CD14-positive monocyte (primary cell): ENCODE measurements at regions not wholly inside any gene's neighbourhood (a gene's known extent, or its start where the extent isn't known, plus 50 kb on each side); places are given as distances from the start of the nearest gene placed in this dataset.

Source experiments
- DNase-seq, 3 donors: peaks; one replicate each; pipeline ENCODE4 v3.0.0-alpha.2; 2011 to 2022
- H2AFZ ChIP-seq: 2 replicates; pipeline ENCODE4 v1.6.0; 2012; ENCODE audit warnings: mild to moderate bottlenecking, low read depth, low read length, inconsistent platforms; ENCODE audit not compliant: insufficient read depth, poor library complexity, severe bottlenecking
- H3K27ac ChIP-seq, 2 donors: 1 replicate in 1 of 2; 2 replicates in 1 of 2; pipeline ENCODE4 v1.5.1; 2012 to 2013; ENCODE audit warnings: low read length in 2 of 2, control low read depth in 1 of 2, inconsistent platforms in 1 of 2, low read depth in 1 of 2, mild to moderate bottlenecking in 1 of 2
- H3K27me3 ChIP-seq, 2 donors: one replicate each; pipeline versions ENCODE4 v1.6.0 to v1.6.1; 2011 to 2013; ENCODE audit warnings: low read length in 2 of 2; ENCODE audit not compliant: control insufficient read depth in 2 of 2, insufficient read depth in 2 of 2
- H3K36me3 ChIP-seq, 2 donors: replicated peaks in 1 of 2; 1 replicate in 1 of 2; 2 replicates in 1 of 2; pipeline versions ENCODE4 v1.5.1 to v1.6.1; 2012 to 2013; ENCODE audit warnings: low read length in 2 of 2, control low read depth in 1 of 2, inconsistent platforms in 1 of 2, mild to moderate bottlenecking in 1 of 2; ENCODE audit not compliant: insufficient read depth in 2 of 2, control insufficient read depth in 1 of 2
- H3K4me1 ChIP-seq, 2 donors: 1 replicate in 1 of 2; 2 replicates in 1 of 2; pipeline versions ENCODE4 v1.5.1 to v1.6.1; 2012 to 2013; ENCODE audit warnings: low read length in 2 of 2, control low read depth in 1 of 2, inconsistent platforms in 1 of 2, mild to moderate bottlenecking in 1 of 2, moderate library complexity in 1 of 2; ENCODE audit not compliant: insufficient read depth in 2 of 2, control insufficient read depth in 1 of 2
- H3K4me2 ChIP-seq: replicated peaks from 2 replicates; pipeline ENCODE3; 2012; ENCODE audit warnings: low read length, moderate library complexity, mild to moderate bottlenecking; ENCODE audit not compliant: poor library complexity, severe bottlenecking; ENCODE audit errors: extremely low read depth
- H3K4me3 ChIP-seq, 3 experiments: fragments of 200-600 bp in 1 of 3; sonication (generic) in 1 of 3; replicated peaks in 1 of 3; 1 replicate in 2 of 3; 2 replicates in 1 of 3; pipeline ENCODE4 v1.5.1; 2011 to 2013; ENCODE audit warnings: low read length in 3 of 3, mild to moderate bottlenecking in 3 of 3, control low read depth in 2 of 3, low read depth in 2 of 3, inconsistent platforms in 1 of 3, moderate library complexity in 1 of 3
- H3K79me2 ChIP-seq: 2 replicates; pipeline ENCODE4 v1.6.0; 2012; ENCODE audit warnings: mild to moderate bottlenecking, control low read depth, inconsistent platforms, low read length, moderate library complexity; ENCODE audit not compliant: insufficient read depth
- H3K9ac ChIP-seq: 2 replicates; pipeline ENCODE4 v1.6.0; 2017; ENCODE audit warnings: low read length, mild to moderate bottlenecking; ENCODE audit not compliant: insufficient read depth, poor library complexity, severe bottlenecking
- H3K9me3 ChIP-seq, 2 donors: replicated peaks in 1 of 2; 1 replicate in 1 of 2; 2 replicates in 1 of 2; pipeline versions ENCODE4 v1.5.1 to v1.6.1; 2012 to 2013; ENCODE audit warnings: low read length in 2 of 2, control low read depth in 1 of 2; ENCODE audit not compliant: control insufficient read depth in 1 of 2, insufficient read depth in 1 of 2
- H4K20me1 ChIP-seq: 2 replicates; pipeline ENCODE4 v1.6.0; 2012; ENCODE audit warnings: mild to moderate bottlenecking, low read length, control low read depth, moderate library complexity; ENCODE audit not compliant: insufficient read depth
- H3K27ac Mint-ChIP-seq, 7 donors: one replicate each; pipeline ENCODE4 v1.8.0; 2020; ENCODE audit warnings: mild to moderate bottlenecking in 7 of 7, mixed read lengths in 7 of 7, moderate library complexity in 6 of 7, inconsistent platforms in 2 of 7
- H3K27me3 Mint-ChIP-seq, 3 donors: one replicate each; pipeline ENCODE4 v1.8.0; 2021 to 2022; ENCODE audit warnings: low read depth in 3 of 3, mild to moderate bottlenecking in 3 of 3, mixed read lengths in 3 of 3, moderate library complexity in 3 of 3, inconsistent platforms in 1 of 3
- H3K36me3 Mint-ChIP-seq, 2 donors: one replicate each; pipeline ENCODE4 v1.8.0; 2020; ENCODE audit warnings: mixed read lengths in 2 of 2, inconsistent platforms in 1 of 2, mild to moderate bottlenecking in 1 of 2
- H3K4me1 Mint-ChIP-seq: one replicate; pipeline ENCODE4 v1.8.0; 2020; ENCODE audit warnings: mild to moderate bottlenecking, mixed read lengths
- H3K4me3 Mint-ChIP-seq, 2 donors: one replicate each; pipeline ENCODE4 v1.8.0; 2020; ENCODE audit warnings: mild to moderate bottlenecking in 2 of 2, mixed read lengths in 2 of 2, moderate library complexity in 1 of 2
- H3K9me3 Mint-ChIP-seq, 7 donors: one replicate each; pipeline ENCODE4 v1.8.0; 2020 to 2022; ENCODE audit warnings: mixed read lengths in 7 of 7, mild to moderate bottlenecking in 6 of 7, moderate library complexity in 6 of 7, inconsistent platforms in 2 of 7
- CTCF ChIP-seq: fragments of 200-600 bp; IDR thresholded peaks from one replicate; pipeline ENCODE4 v1.8.0; 2022; ENCODE audit warnings: antibody characterized with exemption, mild to moderate bottlenecking
- WGBS: methylation state at CpG from one replicate; pipeline ENCODE4 v1.1.5; 2013; ENCODE audit warnings: missing lambda C conversion rate; ENCODE audit not compliant: insufficient coverage; 5-methylcytosine and 5-hydroxymethylcytosine counted together
- intact Hi-C, 2 donors: fragments of 100-400 bp; cut with micrococcal nuclease; formaldehyde crosslinking; loops; one replicate each; pipeline versions ENCODE4 v1.15.0 to v1.15.1; 2023

GRCh38 chr5:12679731-12680130 is 775.5 kb upstream of the CTNND2 start:
- H3K4me3 ChIP-seq, result no peak overlapping the region
- H3K4me1 ChIP-seq, result no peaks in the 10 kb centered on the region
- H3K36me3 Mint-ChIP-seq, result no peaks in the 10 kb centered on the region
- H3K9me3 ChIP-seq, result peaks cover 3 to 5% of the 10 kb centered on the region in 2 donors
- intact Hi-C loops, result no loop called here
- no peaks in the 10 kb centered on the region for H3K4me1 Mint-ChIP-seq
- no peaks in the 10 kb centered on the region for H3K36me3 ChIP-seq
- no peak overlapping the region for H3K27ac Mint-ChIP-seq
- no peak overlapping the region for H3K4me3 Mint-ChIP-seq
- no peak overlapping the region for H2AFZ ChIP-seq
- no peaks in the 10 kb centered on the region for H3K27me3 ChIP-seq
- H3K9me3 Mint-ChIP-seq, result peaks cover 0 to 4% (median 1%) of the 10 kb centered on the region in 7 donors
- no peaks in the 10 kb centered on the region for H4K20me1 ChIP-seq
- no peak overlapping the region for H3K4me2 ChIP-seq
- H3K79me2 ChIP-seq, result no peaks in the 10 kb centered on the region
- H3K9ac ChIP-seq, result no peak overlapping the region
- DNase-seq, result no peak
- no peak for TF ChIP-seq CTCF
- no peak overlapping the region for H3K27ac ChIP-seq
- H3K27me3 Mint-ChIP-seq, result no peaks in the 10 kb centered on the region

DNA sequence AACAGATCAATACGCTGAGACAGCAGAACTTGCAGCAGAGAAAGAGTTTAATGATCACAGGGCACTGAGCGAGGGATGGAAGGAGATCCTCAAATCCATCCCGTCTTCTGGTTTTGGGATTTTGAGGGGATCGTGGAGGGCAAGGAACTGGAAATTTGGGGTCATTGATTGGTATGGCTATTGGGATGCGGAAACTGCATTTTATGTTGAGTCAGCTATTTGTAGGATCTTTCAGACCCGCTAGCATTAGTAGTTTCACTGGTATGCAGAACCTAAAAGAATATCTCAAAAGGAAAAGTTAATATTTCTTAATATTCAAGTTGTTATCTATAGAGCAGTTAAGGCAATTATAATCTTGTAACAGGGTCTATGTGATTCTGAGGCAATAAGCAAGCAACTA is 771.7 kb upstream of the CTNND2 start:
- Mint-ChIP-seq H3K4me1 (no peaks in the 10 kb centered on the region), H3K9me3 (peaks cover 5 to 19% (median 12%) of the 10 kb centered on the region in 7 donors), H3K4me3 (no peak overlapping the region), H3K27ac (no peak overlapping the region), H3K27me3 (no peaks in the 10 kb centered on the region), H3K36me3 (no peaks in the 10 kb centered on the region)
- no peaks in the 10 kb centered on the region for H3K36me3 ChIP-seq
- no peaks in the 10 kb centered on the region for H4K20me1 ChIP-seq
- TF ChIP-seq CTCF, result no peak
- no peak overlapping the region for H3K27ac ChIP-seq
- peaks cover 17 to 20% of the 10 kb centered on the region in 2 donors for H3K9me3 ChIP-seq
- no peaks in the 10 kb centered on the region for H3K4me1 ChIP-seq
- intact Hi-C loops, result no loop called here
- H2AFZ ChIP-seq, result no peak overlapping the region
- no peak overlapping the region for H3K9ac ChIP-seq
- WGBS, result 90% methylated on average over 5 of the region's 6 CpGs
- H3K4me3 ChIP-seq, result no peak overlapping the region
- no peak for DNase-seq
- no peaks in the 10 kb centered on the region for H3K27me3 ChIP-seq
- H3K4me2 ChIP-seq, result no peak overlapping the region
- H3K79me2 ChIP-seq, result no peaks in the 10 kb centered on the region
